GM10248 (cell line): ENCODE measurements at regions not wholly inside any gene's neighbourhood (a gene's known extent, or its start where the extent isn't known, plus 50 kb on each side); places are given as distances from the start of the nearest gene placed in this dataset.

ENCODE experiments used
- CTCF ChIA-PET: fragments of 300-600 bp; sonication (Branson Sonifier 250); formaldehyde crosslinking; extraction: SDS; loops from one replicate; lab custom pipeline; 2021; ENCODE audit warnings: antibody characterized with exemption; lab: Yijun Ruan, JAX
- POLR2A ChIA-PET: fragments of 350-650 bp; sonication (Branson Sonifier 250); formaldehyde crosslinking; extraction: SDS; loops from one replicate; lab custom pipeline; 2020; ENCODE audit warnings: antibody characterized with exemption; lab: Yijun Ruan, JAX
- DNase-seq: peaks from one replicate; pipeline ENCODE4 v3.0.0; 2012; ENCODE audit errors: extremely low spot score
- CTCF ChIP-seq: IDR thresholded peaks from 2 replicates; pipeline ENCODE4 v1.5.1; 2012; ENCODE audit warnings: mild to moderate bottlenecking, low read depth; ENCODE audit errors: extremely low read depth, missing control alignments, control extremely low read depth

- DNase-seq = no peak
- ChIA-PET CTCF (no interaction called here), POLR2A (no interaction called here)
- TF ChIP-seq CTCF = no peak
Observed at GRCh38 chr3:139204728-139205127, 139.1 kb upstream of the MRPS22 start.

- ChIA-PET POLR2A (no interaction called here), CTCF (interaction anchor here (0.9 to 1.4 kb wide), 2 partner anchors 13 to 51 kb away, joined by 3 read pairs; no protein-coding TSS in a partner anchor)
- TF ChIP-seq CTCF = no peak
- no peak for DNase-seq
Observed at GRCh38 chr3:139213936-139214335, 129.9 kb upstream of the MRPS22 start.

GRCh38 chr3:139216958-139217357, 126.9 kb upstream of the MRPS22 start:
- CTCF ChIA-PET = interaction anchor here (1.1 kb wide), 1 partner anchor 8 kb away, joined by 4 read pairs; no protein-coding TSS in a partner anchor
- POLR2A ChIA-PET = no interaction called here
- TF ChIP-seq CTCF = no peak
- DNase-seq = no peak

GRCh38 chr3:139217633-139218032, 126.2 kb upstream of the MRPS22 start:
- POLR2A ChIA-PET = no interaction called here
- CTCF ChIA-PET = interaction anchor here (1.1 kb wide), 1 partner anchor 9 kb away, joined by 4 read pairs; no protein-coding TSS in a partner anchor
- TF ChIP-seq CTCF = no peak
- no peak for DNase-seq

- ChIA-PET POLR2A (no interaction called here), CTCF (interaction anchor here (1.1 kb wide), 1 partner anchor 9 kb away, joined by 4 read pairs; no protein-coding TSS in a partner anchor)
- no peak for DNase-seq
- no peak for TF ChIP-seq CTCF
Observed at GRCh38 chr3:139218046-139218445, 125.8 kb upstream of the MRPS22 start.

GRCh38 chr3:139219463-139219862, 124.4 kb upstream of the MRPS22 start:
- CTCF ChIA-PET = no interaction called here
- POLR2A ChIA-PET = no interaction called here
- no peak for TF ChIP-seq CTCF
- no peak for DNase-seq
